Adrenal gland (tissue), 9 donors: ENCODE measurements at regions not wholly inside any gene's neighbourhood (a gene's known extent, or its start where the extent isn't known, plus 50 kb on each side); places are given as distances from the start of the nearest gene placed in this dataset.

Experiments
- DNase-seq, 7 donors: peaks; one replicate each; pipeline ENCODE4 v3.0.0-alpha.2; 2019 to 2020
- H3K27ac ChIP-seq, 5 donors: fragments of 200-600 bp; sonication (generic) in 4 of 5; 1 replicate in 3 of 5; 2 replicates in 2 of 5; pipeline versions ENCODE4 v1.5.1 to v1.8.0; 2016 to 2020; ENCODE audit warnings: mild to moderate bottlenecking in 1 of 5
- H3K27me3 ChIP-seq: fragments of 200-600 bp; 2 replicates; pipeline ENCODE4 v1.8.0; 2021
- H3K36me3 ChIP-seq, 2 donors: fragments of 200-600 bp; replicated peaks in 1 of 2; 1 replicate in 1 of 2; 2 replicates in 1 of 2; pipeline versions ENCODE4 v1.5.1 to v1.8.0; 2018 to 2022
- H3K4me1 ChIP-seq, 2 donors: fragments of 200-600 bp; replicated peaks in 1 of 2; 1 replicate in 1 of 2; 2 replicates in 1 of 2; pipeline versions ENCODE4 v1.5.1 to v1.8.0; 2018 to 2021
- H3K4me3 ChIP-seq, 4 donors: fragments of 200-600 bp; sonication (generic) in 3 of 4; one replicate each; pipeline ENCODE4 v1.5.1; 2016 to 2018
- H3K9me3 ChIP-seq, 3 donors: fragments of 200-600 bp; sonication (generic) in 1 of 3; replicated peaks in 1 of 3; 1 replicate in 2 of 3; 2 replicates in 1 of 3; pipeline versions ENCODE4 v1.5.1 to v1.8.0; 2016 to 2021
- CTCF ChIP-seq, 6 experiments: fragments of 450-650 bp in 4 of 6; fragments of 200-600 bp in 2 of 6; sonication (generic) in 1 of 6; IDR thresholded peaks; 1 replicate in 5 of 6; 2 replicates in 1 of 6; pipeline versions ENCODE4 v1.5.1 to v1.8.0; 2016 to 2021; ENCODE audit warnings: antibody characterized with exemption in 6 of 6, mild to moderate bottlenecking in 2 of 6, moderate library complexity in 1 of 6
- POLR2A ChIP-seq, 2 donors: fragments of 450-650 bp; IDR thresholded peaks; one replicate each; pipeline ENCODE4 v1.6.1; 2017; ENCODE audit warnings: antibody characterized with exemption in 2 of 2, mild to moderate bottlenecking in 2 of 2, moderate library complexity in 1 of 2
- whole genome bisulfite sequencing, 4 donors: extraction: QIAGEN DNeasy Blood & Tissue Kit in 2 of 4; methylation state at CpG; one replicate each; pipeline versions ENCODE4 v1.1.5 to v1.1.7; 2013 to 2017; 5-methylcytosine and 5-hydroxymethylcytosine counted together
- intact Hi-C, 2 donors: fragments of 100-400 bp; cut with DNase I; formaldehyde crosslinking; loops; one replicate each; pipeline versions ENCODE4 v1.14.1 to v1.15.0; 2022 to 2023
- donor health status: healthy with polysubstance abuse.
- donor health status: Bipolar disorder and iron deficiency.
- donor health status: DM: yes; HTN: yes; CAD: no.
- donor health status: DM: no; HTN: no; CAD: no.
- donor health status: DM: no; HTN: no; CAD: no.

GRCh38 chr4:103292959-103293358, 94.8 kb upstream of the CENPE start:
- WGBS, 4 donors = 49 to 58% (median 53%) methylated on average over 3 of the region's 3 CpGs
- Histone ChIP-seq H3K27ac (no peak overlapping the region), H3K36me3 (no peaks in the 10 kb centered on the region), H3K27me3 (no peaks in the 10 kb centered on the region), H3K4me1 (no peaks in the 10 kb centered on the region), H3K4me3 (no peak overlapping the region), H3K9me3 (no peaks in the 10 kb centered on the region)
- intact Hi-C loops = no loop called here
- TF ChIP-seq CTCF (IDR thresholded peaks at IDR 0.05) (no peak), POLR2A (IDR thresholded peaks at IDR 0.05) (no peak)
- DNase-seq = no peak

GRCh38 chr4:103292373-103292772, 94.2 kb upstream of the CENPE start:
- H3K4me1 ChIP-seq = no peaks in the 10 kb centered on the region
- H3K27ac ChIP-seq = no peak overlapping the region
- WGBS, 4 donors = 61 to 76% (median 71%) methylated on average over 4 of the region's 4 CpGs
- H3K36me3 ChIP-seq = no peaks in the 10 kb centered on the region
- H3K9me3 ChIP-seq = no peaks in the 10 kb centered on the region
- no peaks in the 10 kb centered on the region for H3K27me3 ChIP-seq
- H3K4me3 ChIP-seq = no peak overlapping the region
- intact Hi-C loops = no loop called here
- TF ChIP-seq POLR2A (IDR thresholded peaks at IDR 0.05) (no peak), CTCF (IDR thresholded peaks at IDR 0.05) (no peak)
- DNase-seq = no peak

- no peak for TF ChIP-seq CTCF (IDR thresholded peaks at IDR 0.05)
- no peak for TF ChIP-seq POLR2A (IDR thresholded peaks at IDR 0.05)
- no peak for DNase-seq
- H3K27ac ChIP-seq = no peak overlapping the region
- no peak overlapping the region for H3K4me3 ChIP-seq
- intact Hi-C loops = no loop called here
- H3K36me3 ChIP-seq = no peaks in the 10 kb centered on the region
- no peaks in the 10 kb centered on the region for H3K4me1 ChIP-seq
- no peaks in the 10 kb centered on the region for H3K27me3 ChIP-seq
- no peaks in the 10 kb centered on the region for H3K9me3 ChIP-seq
- 38 to 46% (median 43%) methylated on average over 1 of the region's 1 CpG for WGBS, 4 donors
These were observed 91.0 kb upstream of the CENPE start for GRCh38 chr4:103289186-103289585.

- no peaks in the 10 kb centered on the region for H3K36me3 ChIP-seq
- H3K27ac ChIP-seq = no peak overlapping the region
- H3K4me3 ChIP-seq = no peak overlapping the region
- no peaks in the 10 kb centered on the region for H3K27me3 ChIP-seq
- no peak for DNase-seq
- H3K4me1 ChIP-seq = no peaks in the 10 kb centered on the region
- no peak for TF ChIP-seq CTCF (IDR thresholded peaks at IDR 0.05)
- no peak for TF ChIP-seq POLR2A (IDR thresholded peaks at IDR 0.05)
- no peaks in the 10 kb centered on the region for H3K9me3 ChIP-seq
- intact Hi-C loops = no loop called here
These were observed 74.0 kb upstream of the CENPE start for GRCh38 chr4:103272174-103272573.
